Tibial nerve (tissue), 4 donors: ENCODE measurements at regions not wholly inside any gene's neighbourhood (a gene's known extent, or its start where the extent isn't known, plus 50 kb on each side); places are given as distances from the start of the nearest gene placed in this dataset.

Experiments used
- DNase-seq, 2 donors: peaks; one replicate each; pipeline ENCODE4 v3.0.0-alpha.2; 2019; ENCODE audit warnings: low spot score in 2 of 2
- H3K27ac ChIP-seq, 4 donors: fragments of 200-600 bp; sonication (generic) in 3 of 4; one replicate each; pipeline ENCODE4 v1.5.1; 2017 to 2019; ENCODE audit warnings: mild to moderate bottlenecking in 1 of 4
- H3K27me3 ChIP-seq, 2 donors: fragments of 200-600 bp; sonication (generic) in 1 of 2; one replicate each; pipeline versions ENCODE4 v1.5.1 to v1.6.0; 2017 to 2019
- H3K36me3 ChIP-seq, 3 donors: fragments of 200-600 bp; sonication (generic); one replicate each; pipeline ENCODE4 v1.5.1; 2018 to 2019
- H3K4me1 ChIP-seq, 4 donors: fragments of 200-600 bp; sonication (generic) in 3 of 4; one replicate each; pipeline ENCODE4 v1.5.1; 2017 to 2019
- H3K4me3 ChIP-seq, 4 donors: fragments of 200-600 bp; sonication (generic) in 3 of 4; one replicate each; pipeline ENCODE4 v1.5.1; 2017 to 2019; ENCODE audit warnings: mild to moderate bottlenecking in 1 of 4, moderate library complexity in 1 of 4
- H3K9me3 ChIP-seq, 4 donors: fragments of 200-600 bp; sonication (generic) in 3 of 4; one replicate each; pipeline ENCODE4 v1.5.1; 2017 to 2019
- CTCF ChIP-seq, 5 experiments: fragments of 200-600 bp in 3 of 5; fragments of 450-650 bp in 2 of 5; sonication (generic) in 3 of 5; IDR thresholded peaks; one replicate each; pipeline ENCODE4 v1.5.1; 2016 to 2019; ENCODE audit warnings: antibody characterized with exemption in 5 of 5, mild to moderate bottlenecking in 3 of 5, moderate library complexity in 2 of 5
- EP300 ChIP-seq, 2 donors: sonication (generic); formaldehyde crosslinking; IDR thresholded peaks; one replicate each; pipeline ENCODE4 v1.6.1; 2017; ENCODE audit warnings: antibody characterized with exemption in 2 of 2, mild to moderate bottlenecking in 1 of 2
- POLR2A ChIP-seq, 2 donors: fragments of 450-650 bp; IDR thresholded peaks; one replicate each; pipeline ENCODE4 v1.6.1; 2017; ENCODE audit warnings: antibody characterized with exemption in 2 of 2, mild to moderate bottlenecking in 2 of 2, moderate library complexity in 2 of 2
- WGBS, 2 donors: methylation state at CpG; one replicate each; pipeline ENCODE4 v1.1.5; 2018; 5-methylcytosine and 5-hydroxymethylcytosine counted together

DNA sequence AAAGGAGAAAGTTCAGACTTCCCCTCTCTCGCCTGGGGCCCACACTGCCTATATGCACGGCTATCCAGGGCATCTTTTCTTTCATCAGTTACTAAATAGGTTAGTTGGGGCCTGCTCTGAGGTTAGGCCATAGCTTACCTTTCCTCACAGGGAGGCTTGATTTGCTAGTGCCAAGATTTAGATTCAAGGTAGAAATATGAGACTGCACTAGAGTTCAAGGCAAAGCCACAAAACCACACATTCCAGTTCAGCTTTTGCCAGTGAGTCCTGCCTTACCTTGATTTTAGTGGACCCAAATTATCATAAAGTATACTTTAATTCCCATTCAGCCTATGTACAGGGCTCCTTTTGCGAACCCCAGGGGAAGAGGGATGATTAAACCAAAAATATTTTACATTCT lies 762.8 kb downstream of the PDHA2 start:
- no peak overlapping the region for H3K27ac ChIP-seq
- H3K9me3 ChIP-seq: no peaks in the 10 kb centered on the region

DNA sequence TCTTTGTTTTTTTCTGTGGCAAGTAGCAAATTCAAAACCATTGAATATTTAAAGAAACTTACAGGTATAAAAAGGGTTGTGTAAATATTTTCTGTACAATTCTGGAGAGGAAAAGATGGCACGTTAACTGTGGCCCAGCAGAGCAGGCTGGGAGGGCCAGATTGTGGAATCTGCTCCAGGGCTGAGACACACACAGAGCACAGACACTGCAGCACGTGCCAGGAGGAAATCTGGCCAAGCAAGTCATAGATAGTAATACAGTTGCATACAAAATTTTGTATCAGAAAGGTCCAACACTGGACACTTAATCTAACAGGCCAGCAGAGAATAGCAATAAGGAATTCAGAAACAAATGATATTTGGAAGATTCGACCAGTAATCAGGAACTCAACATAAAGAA lies 763.7 kb downstream of the PDHA2 start:
- 29 to 35% methylated on average over 3 of the region's 3 CpGs for WGBS, 2 donors

More for the DNA sequence above, 762.8 kb downstream of the PDHA2 start:
- DNase-seq: no peak
- TF ChIP-seq EP300 (IDR thresholded peaks at IDR 0.05) (no peak), POLR2A (IDR thresholded peaks at IDR 0.05) (no peak), CTCF (IDR thresholded peaks at IDR 0.05) (no peak)
- Histone ChIP-seq H3K27me3 (no peaks in the 10 kb centered on the region), H3K4me1 (no peaks in the 10 kb centered on the region), H3K4me3 (no peak overlapping the region), H3K36me3 (no peaks in the 10 kb centered on the region)
- WGBS, 2 donors: 57 to 93% methylated on average over 3 of the region's 3 CpGs

GRCh38 chr4:96606451-96606850 lies 766.6 kb downstream of the PDHA2 start:
- H3K4me1 ChIP-seq: no peaks in the 10 kb centered on the region
- TF ChIP-seq EP300 (IDR thresholded peaks at IDR 0.05): no peak
- no peak for TF ChIP-seq POLR2A (IDR thresholded peaks at IDR 0.05)
- TF ChIP-seq CTCF (IDR thresholded peaks at IDR 0.05): no peak

More for the DNA sequence above, 763.7 kb downstream of the PDHA2 start:
- DNase-seq: no peak
- no peak for TF ChIP-seq EP300 (IDR thresholded peaks at IDR 0.05)
- TF ChIP-seq CTCF (IDR thresholded peaks at IDR 0.05): no peak
- TF ChIP-seq POLR2A (IDR thresholded peaks at IDR 0.05): no peak
- no peaks in the 10 kb centered on the region for H3K4me1 ChIP-seq
- no peaks in the 10 kb centered on the region for H3K27me3 ChIP-seq
- H3K27ac ChIP-seq: no peak overlapping the region
- H3K4me3 ChIP-seq: no peak overlapping the region
- no peaks in the 10 kb centered on the region for H3K9me3 ChIP-seq
- no peaks in the 10 kb centered on the region for H3K36me3 ChIP-seq

GRCh38 chr4:96626023-96626422 lies 786.1 kb downstream of the PDHA2 start:
- Histone ChIP-seq H3K36me3 (no peaks in the 10 kb centered on the region), H3K9me3 (no peaks in the 10 kb centered on the region), H3K27me3 (no peaks in the 10 kb centered on the region), H3K4me3 (no peak overlapping the region), H3K27ac (no peak overlapping the region), H3K4me1 (no peaks in the 10 kb centered on the region)
- TF ChIP-seq POLR2A (IDR thresholded peaks at IDR 0.05) (no peak), CTCF (IDR thresholded peaks at IDR 0.05) (no peak), EP300 (IDR thresholded peaks at IDR 0.05) (no peak)
- 57 to 59% methylated on average over 3 of the region's 3 CpGs for WGBS, 2 donors
- no peak for DNase-seq

More at GRCh38 chr4:96606451-96606850, 766.6 kb downstream of the PDHA2 start:
- H3K4me3 ChIP-seq: no peak overlapping the region
- H3K36me3 ChIP-seq: no peaks in the 10 kb centered on the region
- no peaks in the 10 kb centered on the region for H3K27me3 ChIP-seq
- no peak overlapping the region for H3K27ac ChIP-seq
- H3K9me3 ChIP-seq: no peaks in the 10 kb centered on the region
- no peak for DNase-seq

GRCh38 chr4:96630839-96631238 lies 790.9 kb downstream of the PDHA2 start:
- H3K27ac ChIP-seq: no peak overlapping the region
- no peak overlapping the region for H3K4me3 ChIP-seq
- H3K36me3 ChIP-seq: no peaks in the 10 kb centered on the region
- no peak for DNase-seq
- TF ChIP-seq CTCF (IDR thresholded peaks at IDR 0.05) (no peak), POLR2A (IDR thresholded peaks at IDR 0.05) (no peak), EP300 (IDR thresholded peaks at IDR 0.05) (no peak)
- H3K9me3 ChIP-seq: no peaks in the 10 kb centered on the region
- H3K27me3 ChIP-seq: no peaks in the 10 kb centered on the region
- WGBS, 2 donors: 64 to 72% methylated on average over 2 of the region's 2 CpGs
- H3K4me1 ChIP-seq: no peaks in the 10 kb centered on the region
